HG03378 (cell line): ENCODE measurements at regions not wholly inside any gene's neighbourhood (a gene's known extent, or its start where the extent isn't known, plus 50 kb on each side); places are given as distances from the start of the nearest gene placed in this dataset.

Source experiments
- ATAC-seq: cut with Tn5 transposase; IDR thresholded peaks from one replicate; pipeline ENCODE4 v1.9.1; 2021; ENCODE audit warnings: mild to moderate bottlenecking, moderate library complexity; ENCODE audit not compliant: unreplicated experiment

DNA sequence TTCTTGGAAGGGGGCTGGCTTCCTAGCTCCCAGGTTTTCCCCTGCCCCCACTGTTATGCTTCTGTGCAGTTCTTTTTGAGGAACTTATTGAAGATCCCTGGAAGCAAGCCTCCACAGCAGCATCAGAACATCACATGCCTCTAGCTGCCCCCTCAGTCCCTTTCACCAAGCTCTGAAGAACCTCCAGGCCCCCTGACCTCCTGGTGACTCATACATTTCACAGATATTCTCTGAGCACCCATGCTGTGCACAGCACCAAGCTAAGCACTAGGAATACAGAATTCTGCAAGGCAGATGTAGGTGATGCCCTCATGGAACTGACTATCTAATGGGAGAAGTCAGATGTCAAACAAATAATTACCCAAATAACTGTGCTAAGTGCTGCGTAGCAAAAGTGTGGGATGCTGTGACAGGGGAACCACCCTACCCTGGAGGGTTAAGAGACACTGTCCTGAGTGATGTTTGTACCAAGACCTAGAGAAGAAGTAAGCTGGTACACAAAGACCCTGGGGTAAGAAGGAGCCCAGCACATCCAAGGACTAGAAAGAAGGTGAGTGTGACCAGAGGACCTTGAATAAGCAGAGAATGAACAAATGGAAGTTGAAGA is 213.7 kb upstream of the NR4A3 start:
- ATAC-seq: no peak

DNA sequence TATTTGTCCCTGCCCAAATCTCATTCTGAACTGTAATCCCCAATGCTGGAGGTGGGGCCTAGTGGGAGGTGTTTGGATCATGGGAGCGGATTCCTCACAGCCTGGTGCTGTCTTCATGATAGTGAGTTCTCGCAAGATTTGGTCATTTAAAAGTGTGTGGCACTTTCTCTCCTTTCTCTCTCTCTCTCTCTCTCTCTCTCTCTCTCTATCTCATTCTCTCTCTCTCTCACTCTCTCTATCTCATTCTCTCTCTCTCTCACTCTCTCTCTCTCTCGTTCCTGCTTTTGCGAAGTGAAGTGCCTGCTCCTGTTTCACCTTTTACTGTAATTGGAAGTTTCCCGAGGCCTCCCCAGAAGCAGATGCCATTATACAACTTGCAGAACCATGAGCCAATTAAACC is 207.3 kb upstream of the NR4A3 start:
- ATAC-seq: no peak

DNA sequence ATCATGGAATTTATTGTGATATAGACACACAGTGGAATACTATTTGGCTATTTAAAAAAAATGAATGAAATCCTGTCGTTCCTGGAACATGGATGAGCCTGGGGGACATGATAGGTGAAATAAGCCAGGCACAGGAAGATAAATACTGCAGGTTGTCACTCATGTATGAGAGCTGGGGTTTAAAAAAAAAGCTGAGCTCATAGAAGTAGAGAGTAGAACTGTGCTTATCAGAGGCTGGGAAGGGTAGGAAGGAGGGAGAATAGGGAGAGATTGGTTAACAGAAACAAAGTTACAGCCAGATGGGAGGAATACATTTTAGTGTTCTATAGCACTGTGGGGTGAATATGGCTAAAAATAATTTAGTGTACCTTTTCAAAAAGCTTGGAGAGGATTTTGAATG is 200.6 kb upstream of the NR4A3 start:
- ATAC-seq: no peak

DNA sequence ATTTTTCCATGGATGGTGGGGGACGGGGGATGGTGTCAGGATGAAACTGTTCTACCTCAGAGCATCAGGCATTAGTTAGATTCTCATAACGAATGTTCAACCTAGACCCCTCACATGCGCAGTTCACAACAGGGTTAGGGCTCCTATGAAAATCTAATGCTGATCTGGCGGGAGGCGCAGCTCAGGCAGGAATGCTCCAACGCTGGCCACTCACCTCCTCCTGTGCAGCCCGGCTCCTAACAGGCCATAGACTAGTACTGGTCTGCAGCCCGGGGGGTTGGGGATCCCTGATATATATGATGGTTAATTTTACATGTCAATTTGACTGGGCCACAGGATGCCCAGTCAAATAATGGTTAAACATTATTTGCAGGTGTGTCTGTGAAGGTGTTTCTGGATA is 199.0 kb upstream of the NR4A3 start:
- no peak for ATAC-seq

DNA sequence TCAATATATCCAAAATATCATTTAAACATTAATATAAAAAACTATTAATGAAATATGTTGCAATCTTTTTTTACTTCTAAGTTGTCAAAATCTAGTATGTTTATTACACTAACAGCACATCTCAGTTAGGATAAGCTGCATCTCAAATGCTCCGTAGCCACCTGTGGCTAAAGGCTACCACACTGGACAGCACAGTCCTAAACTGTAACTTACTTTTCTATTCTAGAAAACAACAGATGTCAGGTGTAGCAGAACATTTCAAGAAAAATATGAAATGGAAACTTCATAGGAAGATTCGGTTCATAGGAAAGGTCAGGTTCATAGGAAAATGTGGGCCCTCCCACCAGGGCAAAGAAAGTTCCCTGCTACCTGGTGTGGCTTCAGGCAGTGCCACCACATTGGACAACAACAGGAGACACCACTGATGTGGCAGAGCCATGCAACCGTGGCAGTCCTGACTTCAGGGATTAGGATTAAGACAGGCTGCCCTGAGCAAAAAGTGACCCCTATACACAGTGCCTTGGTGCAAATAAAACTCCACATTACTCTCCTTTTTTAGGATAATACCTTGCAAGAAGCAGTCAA is 197.8 kb upstream of the NR4A3 start:
- no peak for ATAC-seq

DNA sequence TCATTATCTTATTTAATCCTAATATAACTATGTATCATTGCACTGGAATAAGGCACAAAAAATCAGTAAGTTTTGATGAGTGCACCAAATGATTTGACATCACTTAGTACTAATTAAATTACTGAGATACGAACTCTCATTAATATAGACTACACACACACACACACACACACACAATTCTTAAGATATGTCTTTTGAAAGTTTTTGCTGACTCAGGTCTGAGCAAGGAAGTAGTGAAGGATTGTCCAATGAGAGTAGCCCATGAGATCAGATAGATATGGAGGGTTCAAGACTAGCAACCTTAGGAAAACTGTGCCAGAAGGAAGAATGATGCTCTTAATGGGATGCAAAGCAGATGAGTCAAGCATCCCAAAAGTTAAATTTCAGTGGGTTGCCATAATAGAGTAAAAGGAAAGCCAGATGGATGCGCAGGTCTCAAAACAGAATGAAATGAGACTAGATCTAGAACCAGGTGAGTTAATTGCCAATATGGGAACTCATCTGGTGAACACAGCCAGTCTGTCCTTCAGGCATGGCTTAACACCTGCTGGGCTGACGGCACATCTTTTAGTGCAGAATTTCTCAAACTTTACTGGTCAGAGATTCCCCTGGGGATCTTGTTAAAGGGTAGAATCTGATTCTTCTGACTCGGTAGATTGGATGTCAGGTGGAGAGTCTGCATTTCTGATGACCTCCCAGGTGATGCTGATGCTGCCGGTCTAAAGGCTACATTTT is 197.0 kb upstream of the NR4A3 start:
- no peak for ATAC-seq

DNA sequence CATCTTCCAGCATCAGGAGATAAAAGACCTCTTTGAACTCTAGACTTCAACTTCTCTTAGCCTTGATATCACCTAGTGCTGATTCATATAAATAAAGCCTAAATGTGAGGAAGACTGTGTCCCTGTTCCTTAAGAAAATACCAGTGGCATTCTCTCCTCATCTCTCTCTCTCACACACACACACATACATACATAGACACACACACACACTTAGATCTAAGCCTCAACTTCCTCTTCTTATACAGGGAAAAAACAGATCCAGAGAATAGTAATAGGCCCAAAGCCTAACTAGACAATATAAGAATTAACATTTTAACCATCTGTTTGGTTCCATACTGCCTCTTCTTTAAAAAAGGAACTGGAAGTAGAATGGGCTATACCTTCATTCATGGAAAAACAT is 195.3 kb upstream of the NR4A3 start:
- ATAC-seq: no peak

DNA sequence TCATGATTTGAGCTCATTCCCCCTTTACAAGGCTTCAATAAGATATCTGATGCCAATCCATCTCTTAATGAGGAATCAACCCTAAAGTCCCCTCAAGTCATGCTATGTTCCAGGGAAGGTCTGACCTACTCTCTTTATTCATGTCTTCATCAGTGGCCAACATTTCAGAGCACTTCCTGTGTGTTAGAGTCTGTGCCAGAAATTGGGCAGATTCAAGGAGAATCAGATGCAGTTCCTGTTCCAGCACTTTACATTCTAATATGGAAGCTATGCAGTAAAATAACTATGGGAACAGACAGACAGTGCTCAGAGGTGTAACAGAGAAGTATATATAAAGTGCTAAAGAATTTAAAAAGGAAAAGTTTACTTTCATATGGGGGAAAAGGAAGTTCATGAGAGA is 193.4 kb upstream of the NR4A3 start:
- no peak for ATAC-seq

DNA sequence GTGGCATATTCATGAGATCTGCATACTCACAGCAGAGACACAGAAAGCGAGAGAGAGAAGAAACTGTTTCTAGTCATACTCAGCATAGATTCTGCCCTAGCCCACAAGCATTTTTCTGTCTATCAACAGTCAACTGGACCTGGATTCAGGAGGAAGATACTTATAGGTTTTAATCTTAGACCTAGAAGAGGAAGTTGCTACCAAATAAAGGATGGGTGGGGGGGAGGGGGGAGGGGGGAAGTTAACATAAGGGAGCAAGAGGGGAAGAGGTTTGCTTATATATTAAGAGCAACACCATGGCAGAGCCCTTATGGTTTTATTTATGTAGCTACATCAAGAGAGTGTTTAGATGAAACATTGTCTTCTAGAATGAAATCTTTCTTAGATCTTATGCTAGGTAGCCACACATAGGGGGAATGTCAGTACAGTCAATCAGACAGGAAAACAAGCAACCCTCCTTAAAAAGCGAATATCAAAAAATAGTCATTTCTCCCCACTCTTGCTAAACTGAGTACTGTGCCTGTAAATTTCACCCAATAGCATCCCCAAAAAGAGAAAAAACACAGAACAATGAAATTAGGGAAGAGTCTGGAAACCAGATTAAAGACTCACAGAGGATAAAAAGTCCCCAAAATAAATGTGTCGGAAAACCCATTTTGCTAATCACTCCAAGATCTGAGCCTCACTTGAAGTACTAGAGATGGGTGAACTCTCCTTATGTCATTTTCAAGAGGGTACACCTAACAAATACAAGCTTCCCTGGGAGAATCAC is 192.7 kb upstream of the NR4A3 start:
- no peak for ATAC-seq

DNA sequence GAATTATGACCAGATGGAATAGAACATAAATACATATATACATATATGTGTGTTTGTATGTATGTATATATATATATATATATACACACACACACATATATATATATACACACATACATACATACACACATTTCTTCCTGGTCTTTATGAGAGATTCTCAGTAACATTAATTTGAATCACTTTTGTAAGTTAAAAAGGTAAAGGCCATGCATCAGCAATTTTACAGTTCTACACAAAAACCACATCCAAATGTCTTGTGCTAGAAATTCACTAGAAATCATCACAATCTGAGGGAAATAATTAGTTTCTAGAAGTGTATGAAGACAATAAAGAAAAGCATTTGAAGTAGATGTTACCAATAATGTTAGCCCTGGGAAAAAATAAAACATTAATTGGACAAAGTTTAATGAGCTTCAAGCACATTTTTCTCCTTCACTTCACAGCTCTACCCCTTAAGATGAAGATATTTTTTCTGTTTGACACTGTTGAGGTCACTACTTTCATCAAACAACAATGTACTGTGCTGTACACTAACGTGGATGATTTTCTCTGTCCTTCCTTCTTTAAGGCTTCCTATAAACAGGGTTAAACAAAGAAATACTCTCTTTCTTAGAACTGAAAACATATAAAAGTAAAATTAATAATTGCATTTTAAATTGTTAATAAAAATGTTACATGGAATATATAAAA is 189.2 kb upstream of the NR4A3 start:
- no peak for ATAC-seq

DNA sequence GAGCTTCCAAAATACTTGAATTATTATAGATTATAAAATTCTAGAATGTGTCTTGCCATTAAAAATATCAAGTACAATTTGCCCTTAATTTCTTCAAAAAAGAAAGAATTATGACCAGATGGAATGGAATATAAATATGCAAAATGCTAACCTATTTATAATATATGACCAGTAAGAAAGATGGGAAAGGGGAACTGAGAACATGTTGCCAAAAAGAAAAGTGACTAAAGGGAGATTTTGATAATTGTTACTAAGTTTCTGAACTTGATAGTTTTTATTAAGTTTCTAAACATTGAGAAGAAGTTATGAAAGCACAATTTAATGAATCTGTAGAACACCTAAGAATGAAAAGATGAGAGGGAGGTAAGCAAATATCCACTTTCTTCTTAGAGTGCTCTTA is 188.4 kb upstream of the NR4A3 start:
- no peak for ATAC-seq

DNA sequence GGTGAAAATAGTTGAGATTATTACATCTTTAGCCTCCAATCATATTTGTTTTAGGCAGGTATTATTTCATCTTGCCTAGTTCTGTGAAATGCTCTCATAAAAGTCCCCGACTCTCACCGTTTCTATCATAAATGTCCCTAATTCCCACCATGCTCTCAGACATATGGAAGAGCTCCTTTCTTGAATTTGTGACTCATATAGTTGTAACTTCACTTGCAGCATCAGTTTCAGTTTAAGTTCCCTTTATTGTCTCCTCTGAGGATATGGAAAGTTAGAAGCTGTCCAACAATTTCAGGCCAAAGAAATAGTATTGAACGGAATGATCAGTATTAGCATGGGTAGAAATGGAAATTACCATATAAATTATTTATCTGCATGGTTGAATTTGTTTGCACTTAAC is 187.5 kb upstream of the NR4A3 start:
- ATAC-seq: peak; percentile 60

DNA sequence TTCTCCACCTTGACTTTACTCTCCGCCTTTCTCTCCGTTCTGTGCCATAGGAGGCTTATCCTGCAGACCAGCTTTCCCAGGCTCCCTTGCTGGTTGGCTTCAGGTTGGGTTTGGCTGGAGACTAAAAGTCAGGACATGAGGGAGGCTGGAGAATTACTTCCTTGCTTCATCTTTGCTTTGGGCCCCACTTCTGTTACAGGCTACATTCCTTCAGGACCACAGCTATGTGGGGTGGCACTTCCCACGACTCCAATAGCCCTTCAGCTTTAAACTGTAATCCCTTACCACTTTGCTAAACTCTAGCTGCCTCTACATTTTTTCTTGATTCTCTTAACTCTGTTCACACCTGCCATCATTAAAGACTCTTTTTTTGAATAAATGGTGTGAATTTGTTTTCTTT is 186.7 kb upstream of the NR4A3 start:
- ATAC-seq: no peak

DNA sequence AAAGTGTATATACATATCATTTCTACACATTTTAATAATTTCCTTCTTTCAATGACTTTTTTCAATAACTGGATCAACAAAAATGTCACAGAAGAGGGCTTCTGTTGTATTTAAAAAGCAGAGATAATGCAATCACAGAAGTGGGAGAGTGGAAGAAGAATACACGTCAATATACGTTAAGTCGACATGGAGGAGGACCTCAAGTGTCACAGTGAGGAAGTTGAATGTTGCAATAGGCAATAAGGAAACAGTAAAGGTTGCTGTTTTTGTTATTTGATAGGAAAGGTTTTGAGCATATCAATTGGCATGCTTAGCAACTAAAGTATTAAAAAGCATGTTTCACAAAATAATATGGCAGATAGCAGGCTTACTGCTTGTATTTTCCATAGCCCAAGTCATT is 184.0 kb upstream of the NR4A3 start:
- no peak for ATAC-seq

DNA sequence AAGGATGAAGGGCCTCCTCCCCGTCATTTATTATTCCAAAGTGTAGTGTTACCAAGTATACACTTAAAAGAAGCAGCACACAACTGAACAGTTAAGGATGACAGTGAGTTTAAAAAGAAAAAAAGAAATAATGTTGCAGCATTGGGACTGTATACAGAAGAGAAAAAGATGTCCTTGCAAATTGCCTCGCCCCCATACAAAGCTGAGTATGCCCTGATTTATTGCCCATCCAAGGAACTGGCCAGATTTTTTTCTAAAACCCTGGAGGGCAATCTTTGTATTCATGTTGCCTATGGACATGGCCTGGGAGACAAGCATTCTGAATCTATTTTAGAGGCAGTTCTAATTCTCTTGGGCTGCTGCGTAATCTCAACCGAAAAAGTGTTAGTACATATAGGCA is 182.7 kb upstream of the NR4A3 start:
- ATAC-seq: no peak

DNA sequence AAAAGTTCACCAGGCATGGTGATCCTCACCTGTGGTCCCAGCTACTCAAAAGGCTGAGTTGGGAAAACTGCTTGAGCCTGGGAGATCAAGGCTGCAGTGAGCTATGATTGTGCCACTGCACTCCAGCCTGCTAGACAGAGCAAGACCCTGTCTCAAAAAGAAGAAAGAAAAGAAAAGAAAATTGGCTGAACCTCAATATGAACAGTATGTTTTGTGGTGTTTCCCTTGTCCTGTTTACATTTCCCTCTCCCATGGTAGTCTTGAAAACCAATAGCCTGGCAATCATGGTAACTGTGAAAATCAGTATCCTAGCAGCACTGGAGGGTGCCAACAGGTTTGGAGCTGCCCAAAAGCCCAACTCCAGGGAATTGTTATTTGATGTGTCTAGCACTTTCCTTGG is 174.1 kb upstream of the NR4A3 start:
- no peak for ATAC-seq

DNA sequence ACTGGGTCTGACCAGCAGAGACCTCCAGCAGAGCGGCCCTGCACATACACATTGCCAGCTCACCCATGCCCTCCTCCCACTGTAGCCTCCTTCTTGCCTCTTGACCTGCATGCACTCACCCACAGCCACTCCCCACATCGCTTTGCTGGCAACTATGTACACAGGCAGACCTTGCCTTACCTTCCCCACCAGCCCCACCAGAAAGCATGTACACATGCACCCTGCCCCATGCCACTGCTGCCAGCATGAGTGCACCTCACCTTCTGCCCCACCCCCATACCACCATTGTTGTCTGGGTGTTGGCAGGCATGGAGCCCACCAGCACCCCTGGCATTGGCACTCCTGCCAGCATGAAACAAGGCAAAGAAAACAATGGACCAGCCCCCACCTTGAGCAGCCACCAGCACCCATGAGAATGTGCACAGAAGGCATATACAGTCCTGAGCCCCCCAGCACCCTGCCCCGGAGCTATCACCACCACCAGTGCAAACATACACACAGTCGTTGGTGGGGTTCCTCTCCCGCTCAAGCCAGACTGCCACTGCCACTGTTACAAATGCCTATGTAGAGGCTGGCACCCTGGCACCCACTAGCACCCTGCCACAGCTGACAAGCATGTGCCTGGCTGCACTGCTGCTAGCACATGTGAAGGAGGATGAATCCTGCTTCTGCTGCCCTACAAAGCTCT is 171.4 kb upstream of the NR4A3 start:
- no peak for ATAC-seq

DNA sequence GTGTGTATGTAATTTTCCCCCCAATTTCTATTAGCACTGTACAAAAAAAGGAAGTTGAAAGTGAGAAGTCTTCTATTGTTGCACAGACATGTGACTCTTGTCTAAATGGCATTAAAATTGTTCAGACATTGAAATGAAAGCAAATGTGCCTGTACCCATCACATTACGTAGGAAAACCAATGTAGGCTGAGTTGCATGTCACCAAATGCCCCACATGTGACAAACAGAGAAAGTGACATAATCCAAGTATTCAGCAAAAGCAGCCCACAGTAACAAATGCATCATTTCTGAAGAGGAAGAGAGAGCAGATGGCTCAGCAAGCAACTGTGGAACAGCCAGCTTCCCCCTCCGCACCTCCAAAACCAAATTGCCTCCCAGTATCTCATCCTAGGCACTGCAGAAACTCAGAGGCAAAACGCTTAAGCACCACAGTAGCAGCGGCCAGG is 161.5 kb upstream of the NR4A3 start:
- ATAC-seq: peak; percentile 92

DNA sequence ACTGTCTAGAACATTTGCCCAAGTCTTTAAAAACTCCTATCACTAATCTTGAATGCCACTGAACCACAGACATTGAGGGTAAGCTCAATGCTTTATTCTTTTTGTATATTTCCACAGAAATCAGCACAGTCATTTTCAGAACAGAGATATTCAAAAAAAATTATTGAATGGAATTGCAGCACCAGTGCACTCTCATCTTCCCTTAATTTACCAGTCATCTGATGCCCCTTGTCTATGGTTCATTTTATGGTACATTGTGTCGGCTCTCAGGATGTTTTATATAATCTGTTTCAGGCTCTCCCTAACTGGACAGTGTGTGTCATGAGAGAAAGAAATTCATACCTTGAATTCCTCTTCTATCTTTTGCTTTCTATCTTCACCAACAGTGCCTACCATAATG is 158.4 kb upstream of the NR4A3 start:
- ATAC-seq: no peak

DNA sequence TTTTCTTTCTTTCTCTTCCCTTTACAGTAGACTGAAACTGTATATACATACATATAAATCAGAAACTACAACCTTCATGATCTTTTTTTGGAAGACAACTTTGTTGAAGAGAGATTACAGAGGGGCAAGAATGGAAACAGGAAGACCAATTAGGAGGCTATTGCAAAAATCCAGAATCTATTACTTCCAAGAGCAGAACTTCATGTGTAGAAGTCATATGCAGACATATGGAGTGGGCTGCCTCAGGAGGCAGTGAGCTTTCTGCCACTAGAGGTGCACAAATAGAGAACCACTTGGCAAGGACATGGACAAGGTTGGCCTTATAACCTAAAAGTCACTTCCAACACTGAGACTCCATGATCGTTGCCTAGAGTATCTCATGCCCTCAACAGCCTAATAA is 157.8 kb upstream of the NR4A3 start:
- ATAC-seq: no peak

DNA sequence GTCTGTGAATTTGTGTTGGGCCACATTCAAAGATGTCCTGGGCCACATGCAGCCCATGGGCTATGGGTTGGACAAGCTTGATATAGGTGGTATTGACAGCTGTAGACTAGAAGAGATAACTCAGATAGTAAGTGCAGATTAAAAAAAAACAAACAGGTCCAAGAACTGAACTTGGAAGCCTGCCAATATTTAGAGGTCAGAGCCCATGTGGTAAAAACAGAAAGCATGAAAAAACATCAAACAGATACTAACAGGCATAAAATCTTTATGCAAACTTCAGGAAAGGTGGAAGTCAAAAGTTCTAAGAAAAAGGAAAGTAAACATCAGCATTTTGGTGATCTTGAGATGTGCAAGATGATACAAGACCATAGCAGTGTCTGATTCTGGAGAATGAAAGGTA is 155.1 kb upstream of the NR4A3 start:
- ATAC-seq: no peak
